Activated CD8-positive, alpha-beta memory T cell treated with anti-CD3 and anti-CD28 coated beads, Interleukin-2, amount 50 U/mL, for 4 hours (primary cell): ENCODE measurements at regions not wholly inside any gene's neighbourhood (a gene's known extent, or its start where the extent isn't known, plus 50 kb on each side); places are given as distances from the start of the nearest gene placed in this dataset.

Source experiments
- DNase-seq: peaks from one replicate; pipeline ENCODE4 v3.0.0-alpha.2; 2020

- no peak for DNase-seq
These were observed 191.9 kb upstream of the LRIG1 start for GRCh38 chr3:66692766-66693150.

GRCh38 chr3:66693461-66694031 is 192.7 kb upstream of the LRIG1 start:
- DNase-seq, result no peak

- DNase-seq, result no peak
These were observed 201.3 kb upstream of the LRIG1 start for GRCh38 chr3:66702126-66702525.

GRCh38 chr3:66703501-66703900 is 202.7 kb upstream of the LRIG1 start:
- DNase-seq, result no peak

- no peak for DNase-seq
These were observed 204.3 kb upstream of the LRIG1 start for GRCh38 chr3:66705076-66705475.

- no peak for DNase-seq
These were observed 206.1 kb upstream of the LRIG1 start for GRCh38 chr3:66706890-66707289.

- DNase-seq, result no peak
These were observed 208.7 kb upstream of the LRIG1 start for GRCh38 chr3:66709532-66709931.

- no peak for DNase-seq
These were observed 211.4 kb upstream of the LRIG1 start for GRCh38 chr3:66712210-66712609.

GRCh38 chr3:66713921-66714320 is 213.1 kb upstream of the LRIG1 start:
- DNase-seq, result no peak

- DNase-seq, result no peak
These were observed 215.0 kb upstream of the LRIG1 start for GRCh38 chr3:66715806-66716205.

GRCh38 chr3:66717806-66718205 is 217.0 kb upstream of the LRIG1 start:
- no peak for DNase-seq

- no peak for DNase-seq
These were observed 219.1 kb upstream of the LRIG1 start for GRCh38 chr3:66719796-66720356.

- DNase-seq, result no peak
These were observed 219.7 kb upstream of the LRIG1 start for GRCh38 chr3:66720508-66720907.

GRCh38 chr3:66722675-66723074 is 221.9 kb upstream of the LRIG1 start:
- DNase-seq, result no peak

GRCh38 chr3:66723231-66723630 is 222.4 kb upstream of the LRIG1 start:
- DNase-seq, result no peak

- DNase-seq, result no peak
These were observed 229.0 kb upstream of the LRIG1 start for GRCh38 chr3:66729687-66730393.

- DNase-seq, result no peak
These were observed 238.0 kb upstream of the LRIG1 start for GRCh38 chr3:66738625-66739365.

GRCh38 chr3:66740260-66740659 is 239.4 kb upstream of the LRIG1 start:
- DNase-seq, result no peak

- DNase-seq, result no peak
These were observed 243.7 kb upstream of the LRIG1 start for GRCh38 chr3:66744521-66744920.

- DNase-seq, result no peak
These were observed 244.2 kb upstream of the LRIG1 start for GRCh38 chr3:66744986-66745385.

- DNase-seq, result no peak
These were observed 246.4 kb upstream of the LRIG1 start for GRCh38 chr3:66747261-66747660.

- DNase-seq, result no peak
These were observed 246.9 kb upstream of the LRIG1 start for GRCh38 chr3:66747696-66748095.

GRCh38 chr3:66748175-66748876 is 247.5 kb upstream of the LRIG1 start:
- DNase-seq, result no peak
